ENCODE measurements at regions not wholly inside any gene's neighbourhood (a gene's known extent, or its start where the extent isn't known, plus 50 kb on each side); places are given as distances from the start of the nearest gene placed in this dataset.

DNA sequence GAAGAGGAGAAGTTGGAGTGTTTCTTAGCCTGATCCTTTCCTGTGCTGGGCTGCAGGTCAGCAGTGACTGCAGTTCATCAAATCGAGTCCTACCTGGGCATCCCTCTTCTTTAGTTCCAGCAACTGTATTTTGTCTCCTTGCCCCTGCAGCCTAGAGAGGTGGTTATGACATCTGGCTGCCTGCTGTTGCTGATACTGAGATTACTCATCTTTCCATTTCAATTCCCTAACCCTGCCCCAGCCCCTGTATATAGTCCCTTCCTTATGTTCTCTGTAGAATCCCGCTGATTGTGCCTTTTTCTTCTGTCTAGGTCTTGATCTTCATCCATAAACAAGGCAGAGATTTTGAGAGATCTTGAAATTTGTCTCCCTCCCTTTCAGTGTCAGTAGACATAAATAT, 393.3 kb downstream of the EDEM1 start:
- TF ChIP-seq, protein P1, sequence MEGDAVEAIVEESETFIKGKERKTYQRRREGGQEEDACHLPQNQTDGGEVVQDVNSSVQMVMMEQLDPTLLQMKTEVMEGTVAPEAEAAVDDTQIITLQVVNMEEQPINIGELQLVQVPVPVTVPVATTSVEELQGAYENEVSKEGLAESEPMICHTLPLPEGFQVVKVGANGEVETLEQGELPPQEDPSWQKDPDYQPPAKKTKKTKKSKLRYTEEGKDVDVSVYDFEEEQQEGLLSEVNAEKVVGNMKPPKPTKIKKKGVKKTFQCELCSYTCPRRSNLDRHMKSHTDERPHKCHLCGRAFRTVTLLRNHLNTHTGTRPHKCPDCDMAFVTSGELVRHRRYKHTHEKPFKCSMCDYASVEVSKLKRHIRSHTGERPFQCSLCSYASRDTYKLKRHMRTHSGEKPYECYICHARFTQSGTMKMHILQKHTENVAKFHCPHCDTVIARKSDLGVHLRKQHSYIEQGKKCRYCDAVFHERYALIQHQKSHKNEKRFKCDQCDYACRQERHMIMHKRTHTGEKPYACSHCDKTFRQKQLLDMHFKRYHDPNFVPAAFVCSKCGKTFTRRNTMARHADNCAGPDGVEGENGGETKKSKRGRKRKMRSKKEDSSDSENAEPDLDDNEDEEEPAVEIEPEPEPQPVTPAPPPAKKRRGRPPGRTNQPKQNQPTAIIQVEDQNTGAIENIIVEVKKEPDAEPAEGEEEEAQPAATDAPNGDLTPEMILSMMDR (IDR thresholded peaks at IDR 0.05), result no peak
- no peak for TF ChIP-seq POLR2A (IDR thresholded peaks at IDR 0.05)
